H1 (cell line): ENCODE measurements at regions not wholly inside any gene's neighbourhood (a gene's known extent, or its start where the extent isn't known, plus 50 kb on each side); places are given as distances from the start of the nearest gene placed in this dataset.

Experiments used
- BRCA1 ChIP-seq: IDR thresholded peaks from 2 replicates; pipeline ENCODE4 v1.6.1; 2012; ENCODE audit warnings: low read depth, low read length, improper control_type of control experiment
- CEBPB ChIP-seq: IDR thresholded peaks from 2 replicates; pipeline ENCODE4 v1.6.1; 2012; ENCODE audit warnings: low read depth, low read length
- TF ChIP-seq, protein P1 (sequence below): IDR thresholded peaks from 2 replicates; pipeline ENCODE4 v1.6.1; 2012; ENCODE audit warnings: inconsistent platforms

DNA sequence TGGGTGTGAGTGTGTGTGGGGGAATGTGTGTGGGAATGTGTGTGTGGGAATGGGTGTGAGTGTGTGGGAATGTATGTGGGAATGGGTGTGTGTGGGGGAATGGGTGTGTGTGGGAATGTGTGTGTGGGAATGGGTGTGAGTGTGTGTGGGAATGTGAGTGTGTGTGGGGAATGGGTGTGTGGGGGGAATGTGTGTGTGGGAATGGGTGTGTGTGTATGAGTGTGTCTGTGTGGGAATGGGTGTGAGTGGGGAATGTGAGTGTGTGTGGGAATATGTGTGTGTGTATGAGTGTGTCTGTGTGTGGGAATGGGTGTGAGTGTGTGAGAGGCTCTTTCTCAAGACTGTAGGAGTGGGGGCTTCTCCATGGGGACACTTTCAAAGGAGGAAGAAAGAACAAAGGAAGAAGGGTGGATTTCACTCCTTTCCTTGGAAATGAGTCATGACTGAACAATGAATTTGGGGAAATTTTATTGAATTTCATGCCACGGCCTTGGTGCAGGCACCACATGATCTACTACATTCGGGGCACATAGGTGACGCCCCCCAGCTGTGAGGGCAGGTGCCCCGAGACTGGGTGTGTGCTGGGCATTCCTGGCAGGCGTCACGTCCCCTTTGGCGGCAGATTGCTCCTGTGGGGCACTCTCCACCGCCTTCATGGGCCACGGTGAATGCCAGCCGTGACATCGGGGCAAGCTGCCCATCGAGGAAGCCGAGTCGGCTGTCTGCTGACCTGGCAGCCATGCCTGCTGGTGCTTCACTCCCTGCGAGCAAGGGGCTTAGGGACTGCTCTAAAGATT lies 88.8 kb upstream of the INSIG1 start:
- TF ChIP-seq BRCA1 (no peak), CEBPB (no peak)
- TF ChIP-seq, protein P1, sequence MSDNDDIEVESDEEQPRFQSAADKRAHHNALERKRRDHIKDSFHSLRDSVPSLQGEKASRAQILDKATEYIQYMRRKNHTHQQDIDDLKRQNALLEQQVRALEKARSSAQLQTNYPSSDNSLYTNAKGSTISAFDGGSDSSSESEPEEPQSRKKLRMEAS, result no peak
